Adrenal gland (tissue), 9 donors: ENCODE measurements at regions not wholly inside any gene's neighbourhood (a gene's known extent, or its start where the extent isn't known, plus 50 kb on each side); places are given as distances from the start of the nearest gene placed in this dataset.

ENCODE experiments used
- DNase-seq, 7 donors: peaks; one replicate each; pipeline ENCODE4 v3.0.0-alpha.2; 2019 to 2020
- H3K27ac ChIP-seq, 5 donors: fragments of 200-600 bp; sonication (generic) in 4 of 5; 1 replicate in 3 of 5; 2 replicates in 2 of 5; pipeline versions ENCODE4 v1.5.1 to v1.8.0; 2016 to 2020; ENCODE audit warnings: mild to moderate bottlenecking in 1 of 5
- H3K27me3 ChIP-seq: fragments of 200-600 bp; 2 replicates; pipeline ENCODE4 v1.8.0; 2021
- H3K36me3 ChIP-seq, 2 donors: fragments of 200-600 bp; replicated peaks in 1 of 2; 1 replicate in 1 of 2; 2 replicates in 1 of 2; pipeline versions ENCODE4 v1.5.1 to v1.8.0; 2018 to 2022
- H3K4me1 ChIP-seq, 2 donors: fragments of 200-600 bp; replicated peaks in 1 of 2; 1 replicate in 1 of 2; 2 replicates in 1 of 2; pipeline versions ENCODE4 v1.5.1 to v1.8.0; 2018 to 2021
- H3K4me3 ChIP-seq, 4 donors: fragments of 200-600 bp; sonication (generic) in 3 of 4; one replicate each; pipeline ENCODE4 v1.5.1; 2016 to 2018
- H3K9me3 ChIP-seq, 3 donors: fragments of 200-600 bp; sonication (generic) in 1 of 3; replicated peaks in 1 of 3; 1 replicate in 2 of 3; 2 replicates in 1 of 3; pipeline versions ENCODE4 v1.5.1 to v1.8.0; 2016 to 2021
- CTCF ChIP-seq, 6 experiments: fragments of 450-650 bp in 4 of 6; fragments of 200-600 bp in 2 of 6; sonication (generic) in 1 of 6; IDR thresholded peaks; 1 replicate in 5 of 6; 2 replicates in 1 of 6; pipeline versions ENCODE4 v1.5.1 to v1.8.0; 2016 to 2021; ENCODE audit warnings: antibody characterized with exemption in 6 of 6, mild to moderate bottlenecking in 2 of 6, moderate library complexity in 1 of 6
- POLR2A ChIP-seq, 2 donors: fragments of 450-650 bp; IDR thresholded peaks; one replicate each; pipeline ENCODE4 v1.6.1; 2017; ENCODE audit warnings: antibody characterized with exemption in 2 of 2, mild to moderate bottlenecking in 2 of 2, moderate library complexity in 1 of 2
- whole genome bisulfite sequencing, 4 donors: extraction: QIAGEN DNeasy Blood & Tissue Kit in 2 of 4; methylation state at CpG; one replicate each; pipeline versions ENCODE4 v1.1.5 to v1.1.7; 2013 to 2017; 5-methylcytosine and 5-hydroxymethylcytosine counted together
- intact Hi-C, 2 donors: fragments of 100-400 bp; cut with DNase I; formaldehyde crosslinking; loops; one replicate each; pipeline versions ENCODE4 v1.14.1 to v1.15.0; 2022 to 2023
- donor health status: healthy with polysubstance abuse.
- donor health status: Bipolar disorder and iron deficiency.
- donor health status: DM: yes; HTN: yes; CAD: no.
- donor health status: DM: no; HTN: no; CAD: no.
- donor health status: DM: no; HTN: no; CAD: no.

GRCh38 chr9:84567805-84568204 is 101.7 kb upstream of the NTRK2 start:
- Histone ChIP-seq H3K27ac (no peak overlapping the region), H3K27me3 (no peaks in the 10 kb centered on the region), H3K4me1 (no peaks in the 10 kb centered on the region), H3K4me3 (no peak overlapping the region), H3K36me3 (no peaks in the 10 kb centered on the region), H3K9me3 (no peaks in the 10 kb centered on the region)
- TF ChIP-seq CTCF (IDR thresholded peaks at IDR 0.05) (no peak), POLR2A (IDR thresholded peaks at IDR 0.05) (no peak)
- intact Hi-C loops, result no loop called here
- 24 to 57% (median 54%) methylated on average over 1 of the region's 1 CpG for WGBS, 4 donors
- DNase-seq, result no peak

- 62 to 75% (median 69%) methylated on average over 2 of the region's 2 CpGs for WGBS, 4 donors
- DNase-seq, result no peak
- H3K9me3 ChIP-seq, result no peaks in the 10 kb centered on the region
- TF ChIP-seq CTCF (IDR thresholded peaks at IDR 0.05), result no peak
- TF ChIP-seq POLR2A (IDR thresholded peaks at IDR 0.05), result no peak
- no peak overlapping the region for H3K4me3 ChIP-seq
- intact Hi-C loops, result no loop called here
- H3K27ac ChIP-seq, result no peak overlapping the region
- no peaks in the 10 kb centered on the region for H3K4me1 ChIP-seq
- H3K36me3 ChIP-seq, result no peaks in the 10 kb centered on the region
- no peaks in the 10 kb centered on the region for H3K27me3 ChIP-seq
Measured at GRCh38 chr9:84570482-84571154, 98.9 kb upstream of the NTRK2 start.

- Histone ChIP-seq H3K36me3 (no peaks in the 10 kb centered on the region), H3K27me3 (no peaks in the 10 kb centered on the region), H3K4me3 (no peak overlapping the region), H3K4me1 (no peaks in the 10 kb centered on the region), H3K27ac (no peak overlapping the region), H3K9me3 (no peaks in the 10 kb centered on the region)
- intact Hi-C loops, result no loop called here
- DNase-seq, result no peak
- 52 to 71% (median 62%) methylated on average over 4 of the region's 4 CpGs for WGBS, 4 donors
- TF ChIP-seq CTCF (IDR thresholded peaks at IDR 0.05), result no peak
- TF ChIP-seq POLR2A (IDR thresholded peaks at IDR 0.05), result no peak
Measured at GRCh38 chr9:84573083-84573482, 96.4 kb upstream of the NTRK2 start.

GRCh38 chr9:84575705-84576104 is 93.8 kb upstream of the NTRK2 start:
- Histone ChIP-seq H3K4me1 (no peaks in the 10 kb centered on the region), H3K27ac (no peak overlapping the region), H3K4me3 (no peak overlapping the region), H3K36me3 (no peaks in the 10 kb centered on the region), H3K9me3 (no peaks in the 10 kb centered on the region), H3K27me3 (no peaks in the 10 kb centered on the region)
- no peak for DNase-seq
- TF ChIP-seq CTCF (IDR thresholded peaks at IDR 0.05), result no peak
- TF ChIP-seq POLR2A (IDR thresholded peaks at IDR 0.05), result no peak
- 59 to 77% (median 73%) methylated on average over 4 of the region's 4 CpGs for WGBS, 4 donors
- intact Hi-C loops, result no loop called here
